ENCODE measurements at regions not wholly inside any gene's neighbourhood (a gene's known extent, or its start where the extent isn't known, plus 50 kb on each side); places are given as distances from the start of the nearest gene placed in this dataset.

DNA sequence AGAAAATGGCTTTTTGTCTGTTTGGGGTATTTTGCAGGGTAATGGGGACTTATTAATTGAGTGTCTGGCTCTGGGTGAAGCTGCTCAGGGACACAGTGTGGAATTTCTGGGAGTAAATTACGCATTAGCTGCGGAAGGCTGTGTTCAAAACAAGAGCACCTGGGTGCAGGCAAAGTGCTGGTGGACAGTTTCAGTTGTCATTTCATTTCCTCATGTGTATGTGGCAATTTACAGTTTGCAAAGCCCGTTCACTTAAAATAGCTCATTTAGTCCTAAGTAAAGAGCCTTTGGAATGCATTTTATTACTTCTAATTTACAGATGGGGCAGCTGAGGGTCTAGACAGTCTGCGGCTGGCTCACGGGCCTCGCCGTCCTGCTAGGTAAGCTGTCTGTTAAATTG, 546.8 kb downstream of the BCL11B start:
- DNase-seq (ENCODE audit: low read depth in 4 of 4, low spot score in 2 of 4): no peak

DNA sequence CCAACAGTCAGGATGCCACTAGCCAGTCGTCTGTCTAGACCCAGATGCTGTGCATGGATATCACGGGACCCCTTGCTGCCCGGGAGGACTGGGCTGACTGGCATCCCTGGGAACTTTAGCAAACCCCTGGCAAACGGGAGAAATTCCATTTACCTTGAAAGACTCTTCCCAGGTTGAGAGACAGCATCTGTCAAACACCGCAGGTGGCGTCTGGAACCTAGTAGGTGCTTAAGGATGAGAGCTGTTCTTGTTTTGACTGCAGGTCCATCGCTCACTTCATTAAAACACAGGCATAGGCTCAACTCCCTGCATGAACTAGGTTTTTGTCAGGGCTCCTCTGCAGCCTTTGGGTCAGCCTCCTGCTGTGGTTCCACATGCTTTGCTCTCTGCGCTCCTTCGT, 546.3 kb downstream of the BCL11B start:
- no peak for DNase-seq (ENCODE audit: low read depth in 4 of 4, low spot score in 2 of 4)

DNA sequence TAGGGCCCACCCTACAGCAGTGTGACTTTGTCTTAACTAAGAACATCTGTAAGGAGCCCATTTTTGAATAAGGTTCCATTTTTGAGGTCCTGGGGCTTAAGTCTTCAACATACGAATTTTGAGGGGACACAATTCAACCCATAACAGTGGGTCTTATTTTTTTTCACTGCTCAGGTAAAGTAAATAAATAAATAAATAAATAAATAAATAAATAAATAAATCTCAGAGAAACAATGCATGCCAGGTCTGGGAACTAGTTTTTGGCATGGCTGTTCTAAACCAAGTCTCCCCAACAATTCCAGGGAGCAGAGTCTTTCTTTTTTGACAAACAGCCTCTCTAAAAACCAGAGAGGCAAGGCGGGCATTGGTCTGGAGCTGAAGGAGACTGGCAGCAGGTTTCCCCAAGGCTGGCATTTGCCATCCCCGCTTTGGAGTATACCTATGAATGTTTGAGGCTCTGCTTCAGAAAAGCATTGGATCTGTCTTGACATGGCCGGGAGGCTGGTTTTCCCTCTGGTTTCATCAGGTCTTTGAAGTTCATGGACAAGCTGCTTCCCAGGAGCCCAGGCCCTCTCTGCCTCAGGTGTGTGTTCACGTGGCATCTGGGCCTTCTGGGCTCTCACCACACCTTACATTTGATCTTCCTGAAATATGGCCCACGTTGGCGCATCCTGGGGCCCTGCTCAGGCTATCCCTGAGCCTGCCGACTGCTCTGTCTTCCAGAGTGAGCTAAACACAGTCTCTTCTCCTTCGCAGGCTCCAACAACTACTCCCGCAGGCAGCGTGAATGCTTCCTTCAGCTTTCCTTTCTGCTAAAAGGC, 545.2 kb downstream of the BCL11B start:
- no peak for DNase-seq (ENCODE audit: low read depth in 4 of 4, low spot score in 2 of 4)

- DNase-seq (ENCODE audit: low read depth in 4 of 4, low spot score in 2 of 4): no peak
These were observed 544.0 kb downstream of the BCL11B start for GRCh38 chr14:98728024-98728423.

- DNase-seq (ENCODE audit: low read depth in 4 of 4, low spot score in 2 of 4): no peak
These were observed 543.2 kb downstream of the BCL11B start for GRCh38 chr14:98728836-98729235.

DNA sequence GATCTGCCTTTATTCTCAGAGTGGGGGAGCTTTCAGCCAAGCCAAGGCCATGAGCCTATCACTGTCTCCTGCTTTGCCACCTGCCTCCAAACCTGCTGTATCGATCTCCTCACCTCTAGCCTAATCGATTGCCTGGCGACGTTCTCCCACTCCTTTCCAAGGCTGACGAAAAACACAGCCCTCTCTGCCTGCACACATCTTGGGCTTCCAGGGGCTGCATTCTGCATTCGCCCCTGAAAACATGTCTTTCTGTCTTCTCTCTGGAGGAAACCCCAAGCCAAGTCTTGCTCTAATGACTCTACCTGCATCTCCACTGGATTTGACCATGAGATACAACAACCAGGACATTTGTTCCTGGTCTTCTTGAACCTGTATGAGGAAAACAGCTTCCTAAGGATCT, 540.7 kb downstream of the BCL11B start:
- DNase-seq (ENCODE audit: low read depth in 4 of 4, low spot score in 2 of 4): no peak

DNA sequence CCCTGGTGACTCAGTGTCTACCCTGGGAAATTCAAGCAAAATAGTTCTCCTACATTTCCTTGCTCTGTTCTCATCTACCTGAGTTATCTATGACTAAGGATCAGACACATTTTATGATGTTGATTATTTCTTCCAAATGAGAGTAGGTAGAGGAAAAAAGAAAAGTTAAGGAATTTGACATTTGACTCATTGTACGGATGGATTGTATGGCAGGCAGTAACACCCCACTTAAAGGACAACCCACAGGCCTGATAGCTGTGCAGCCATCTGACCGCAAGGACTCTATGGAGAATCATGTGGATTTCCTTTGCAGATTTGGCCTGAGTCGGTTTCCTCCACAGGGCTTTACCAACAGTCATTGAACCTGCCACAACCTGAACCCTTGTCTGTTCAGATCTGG, 540.3 kb downstream of the BCL11B start:
- DNase-seq (ENCODE audit: low read depth in 4 of 4, low spot score in 2 of 4): no peak

DNA sequence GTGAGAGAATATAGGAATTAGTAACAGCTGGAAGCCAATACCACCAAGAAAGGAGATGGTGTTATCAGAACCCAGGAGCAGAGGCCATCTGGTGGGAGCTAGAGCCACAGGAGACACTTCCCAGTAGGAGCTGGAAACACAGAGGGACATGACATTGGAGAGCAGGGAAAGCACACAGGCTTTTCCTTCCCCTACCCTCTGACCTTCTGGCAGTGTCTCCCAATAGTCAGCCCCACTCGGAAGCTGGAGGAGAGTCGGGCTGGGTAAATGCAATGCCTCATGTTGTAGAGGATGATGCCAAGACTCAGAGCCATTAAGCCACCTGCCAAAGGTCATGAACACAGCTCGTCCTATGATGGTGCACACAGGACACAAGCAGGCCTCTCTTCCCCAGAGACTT, 538.5 kb downstream of the BCL11B start:
- no peak for DNase-seq (ENCODE audit: low read depth in 4 of 4, low spot score in 2 of 4)

- no peak for DNase-seq (ENCODE audit: low read depth in 4 of 4, low spot score in 2 of 4)
These were observed 535.2 kb downstream of the BCL11B start for GRCh38 chr14:98736701-98737338.

- DNase-seq (ENCODE audit: low read depth in 4 of 4, low spot score in 2 of 4): no peak
These were observed 530.5 kb downstream of the BCL11B start for GRCh38 chr14:98741523-98741922.

DNA sequence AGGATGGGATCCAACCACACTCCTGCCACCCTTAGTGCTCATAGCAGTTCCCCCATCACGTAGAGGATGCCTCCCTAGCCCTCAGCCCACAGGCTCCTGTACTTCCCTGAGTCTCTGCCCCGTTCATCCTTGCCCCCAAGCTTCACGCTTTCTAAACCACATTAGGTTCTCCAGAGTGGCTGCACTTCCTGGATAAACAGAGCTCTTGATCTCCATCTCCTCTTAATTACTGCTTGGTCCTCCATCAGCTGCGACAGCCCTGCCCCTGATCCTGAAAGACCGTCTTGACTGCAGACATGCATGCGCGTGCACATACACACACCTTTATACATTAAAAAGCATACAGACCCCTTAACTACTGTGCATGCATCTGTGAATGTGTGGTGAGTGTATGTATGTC, 530.0 kb downstream of the BCL11B start:
- no peak for DNase-seq (ENCODE audit: low read depth in 4 of 4, low spot score in 2 of 4)

DNA sequence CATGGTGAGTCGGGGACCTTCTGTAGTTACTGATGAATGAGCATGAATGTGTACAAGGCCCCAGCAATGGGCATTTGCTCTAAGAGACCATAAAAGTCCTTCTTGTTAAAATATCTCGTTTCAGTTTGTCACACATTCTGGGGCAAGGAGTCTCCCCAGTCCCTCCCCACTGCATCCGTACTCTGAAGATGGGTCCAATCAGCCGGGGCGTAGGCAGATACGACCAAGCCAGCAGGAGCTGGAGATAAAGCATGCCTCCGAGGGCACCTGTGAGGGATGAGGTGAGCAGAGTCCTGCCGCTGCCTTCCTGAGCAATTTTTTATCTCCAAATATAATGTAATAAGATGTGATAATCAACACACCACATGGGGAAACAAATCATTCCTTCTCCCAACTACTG, 528.5 kb downstream of the BCL11B start:
- DNase-seq (ENCODE audit: low read depth in 4 of 4, low spot score in 2 of 4): no peak

GRCh38 chr14:98748966-98749365, 523.0 kb downstream of the BCL11B start:
- DNase-seq (ENCODE audit: low read depth in 4 of 4, low spot score in 2 of 4): no peak

GRCh38 chr14:98751110-98751509, 520.9 kb downstream of the BCL11B start:
- DNase-seq (ENCODE audit: low read depth in 4 of 4, low spot score in 2 of 4): no peak

DNA sequence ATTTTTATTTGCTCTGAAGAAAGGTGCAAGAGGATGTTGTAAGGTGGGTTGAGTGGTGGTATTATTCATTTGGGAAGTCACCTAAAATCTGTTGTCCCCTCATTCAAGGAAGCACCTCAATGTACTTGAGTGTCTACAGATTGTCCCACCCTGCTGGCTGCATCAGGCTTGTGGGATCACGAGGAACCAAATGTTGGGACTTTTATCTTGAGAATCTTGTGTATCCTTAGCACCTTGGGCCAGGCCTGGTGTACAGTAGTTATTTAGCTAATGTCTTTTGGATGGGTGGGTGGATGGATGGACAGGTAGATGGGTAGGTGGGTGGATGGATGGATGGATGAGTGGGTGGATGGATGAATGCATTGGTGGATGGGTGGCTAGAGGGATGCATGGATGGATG, 519.3 kb downstream of the BCL11B start:
- no peak for DNase-seq (ENCODE audit: low read depth in 4 of 4, low spot score in 2 of 4)

DNA sequence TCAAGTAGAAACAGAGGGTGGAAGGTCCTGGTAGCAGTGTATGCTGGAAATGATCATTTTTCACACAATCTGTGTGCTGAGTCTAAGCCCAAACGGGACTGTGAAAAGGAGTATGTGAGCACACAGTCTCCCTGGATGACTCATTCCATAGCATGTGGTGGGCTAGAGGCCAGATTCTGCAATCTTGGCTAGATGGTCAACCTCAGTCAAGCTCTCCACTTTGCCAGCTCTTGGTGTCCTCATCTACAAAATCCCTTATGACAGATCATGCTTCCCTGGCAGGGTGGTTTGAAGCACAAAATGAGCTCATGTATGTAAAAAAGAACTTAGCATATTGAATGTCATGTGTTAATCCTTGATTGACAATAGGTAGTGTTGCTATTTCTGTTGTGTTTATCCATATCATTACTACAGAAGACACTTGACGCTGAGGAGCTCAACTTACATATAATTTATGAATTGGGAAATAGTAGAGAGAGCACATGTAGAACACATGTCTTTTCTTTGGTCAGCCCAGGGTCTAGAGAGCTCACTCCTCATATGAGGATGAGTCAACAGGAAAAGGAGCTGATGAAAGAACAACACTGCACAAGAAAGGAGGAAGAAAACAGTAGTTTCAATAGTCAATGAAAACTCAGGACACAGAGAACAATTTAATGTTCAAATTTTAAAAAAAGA, 517.5 kb downstream of the BCL11B start:
- no peak for DNase-seq (ENCODE audit: low read depth in 4 of 4, low spot score in 2 of 4)

DNA sequence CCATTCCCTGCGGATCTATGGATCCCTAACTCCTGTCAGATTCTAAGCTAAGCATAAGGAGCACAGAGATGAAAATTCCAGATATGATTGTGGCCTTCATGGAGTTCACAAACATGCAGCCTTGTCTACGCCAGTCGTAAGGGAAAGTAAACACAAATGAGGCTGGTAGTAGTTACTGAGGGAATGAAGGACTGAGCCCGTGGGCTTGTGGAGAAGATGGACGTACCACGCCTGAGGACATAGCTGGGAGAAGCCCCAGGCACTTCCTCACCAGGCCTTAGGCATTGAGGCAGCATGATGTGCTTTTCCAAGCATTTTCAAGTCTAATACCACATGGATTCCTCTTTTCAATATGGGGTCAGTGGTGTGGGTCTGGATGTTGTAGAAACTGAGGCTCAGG, 515.2 kb downstream of the BCL11B start:
- DNase-seq (ENCODE audit: low read depth in 4 of 4, low spot score in 2 of 4): no peak

GRCh38 chr14:98758440-98758839, 513.6 kb downstream of the BCL11B start:
- DNase-seq (ENCODE audit: low read depth in 4 of 4, low spot score in 2 of 4): no peak

- no peak for DNase-seq (ENCODE audit: low read depth in 4 of 4, low spot score in 2 of 4)
These were observed 510.0 kb downstream of the BCL11B start for GRCh38 chr14:98761993-98762392.

DNA sequence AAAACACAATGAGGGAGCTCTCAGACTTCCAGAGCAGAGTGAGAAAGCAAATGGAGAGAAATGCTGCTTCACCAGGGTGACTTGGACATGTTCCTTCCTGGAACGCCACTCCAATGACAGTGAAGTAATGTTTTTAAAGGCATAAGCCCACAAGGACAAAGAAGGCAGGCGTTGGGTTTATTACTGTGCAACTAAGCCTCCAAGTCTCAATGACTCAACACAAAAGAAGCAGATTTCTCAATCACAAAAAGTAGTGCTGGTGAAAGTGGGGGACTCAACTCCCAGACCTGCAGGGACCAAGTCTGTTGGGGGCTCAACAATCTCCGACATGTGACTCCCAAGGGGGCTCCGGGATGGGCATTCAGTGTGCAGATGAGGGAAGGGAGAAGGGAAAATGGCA, 505.2 kb downstream of the BCL11B start:
- no peak for DNase-seq (ENCODE audit: low read depth in 4 of 4, low spot score in 2 of 4)

- DNase-seq (ENCODE audit: low read depth in 4 of 4, low spot score in 2 of 4): no peak
These were observed 502.7 kb downstream of the BCL11B start for GRCh38 chr14:98769326-98769725.

- no peak for DNase-seq (ENCODE audit: low read depth in 4 of 4, low spot score in 2 of 4)
These were observed 501.8 kb downstream of the BCL11B start for GRCh38 chr14:98770151-98770550.

All from left renal cortex interstitium (tissue), 4 donors.